Right lobe of liver (tissue), 6 donors: ENCODE measurements at regions not wholly inside any gene's neighbourhood (a gene's known extent, or its start where the extent isn't known, plus 50 kb on each side); places are given as distances from the start of the nearest gene placed in this dataset.

Source experiments
- ATAC-seq, 4 donors: fragments of 200-7000 bp; cut with Tn5 transposase; one replicate each; pipeline ENCODE4 v1.9.1; 2020; ENCODE audit warnings: mild to moderate bottlenecking in 4 of 4, moderate library complexity in 4 of 4
- DNase-seq, 3 donors: peaks; one replicate each; pipeline ENCODE4 v3.0.0-alpha.2; 2020
- H3K27ac ChIP-seq, 3 donors: fragments of 200-600 bp; one replicate each; pipeline ENCODE4 v1.8.0; 2022
- H3K27me3 ChIP-seq, 2 donors: fragments of 200-600 bp; one replicate each; pipeline ENCODE4 v1.8.0; 2022
- H3K36me3 ChIP-seq, 4 donors: fragments of 200-600 bp; sonication (generic) in 1 of 4; one replicate each; pipeline versions ENCODE4 v1.5.1 to v1.8.0; 2017 to 2022; ENCODE audit warnings: control low read depth in 1 of 4
- H3K4me1 ChIP-seq, 4 donors: fragments of 200-600 bp; sonication (generic) in 1 of 4; one replicate each; pipeline versions ENCODE4 v1.5.1 to v1.8.0; 2017 to 2022; ENCODE audit warnings: control low read depth in 1 of 4
- H3K4me3 ChIP-seq, 3 donors: fragments of 200-600 bp; one replicate each; pipeline ENCODE4 v1.8.0; 2022
- H3K9me3 ChIP-seq, 4 donors: fragments of 200-600 bp; sonication (generic) in 1 of 4; one replicate each; pipeline versions ENCODE4 v1.5.1 to v1.8.0; 2017 to 2022; ENCODE audit warnings: control low read depth in 1 of 4
- POLR2A ChIP-seq: fragments of 450-650 bp; IDR thresholded peaks from one replicate; pipeline ENCODE4 v1.6.1; 2017; ENCODE audit warnings: antibody characterized with exemption, mild to moderate bottlenecking
- WGBS: methylation state at CpG from one replicate; pipeline ENCODE4 v1.1.6; 2018; ENCODE audit warnings: low coverage, low lambda C conversion rate; ENCODE audit not compliant: insufficient coverage; ENCODE audit errors: missing lambda C conversion rate; 5-methylcytosine and 5-hydroxymethylcytosine counted together
- intact Hi-C, 2 donors: fragments of 100-400 bp; cut with DNase I; formaldehyde crosslinking; loops; one replicate each; pipeline versions ENCODE4 v1.11.2 to v1.14.1; 2022
- TF ChIP-seq, protein P1 (sequence below), 4 donors: fragments of 200-600 bp in 3 of 4; fragments of 450-650 bp in 1 of 4; IDR thresholded peaks; one replicate each; pipeline versions ENCODE4 v1.5.1 to v1.8.0; 2016 to 2022; ENCODE audit warnings: antibody characterized with exemption in 4 of 4, mild to moderate bottlenecking in 2 of 4
- donor health status: DM: no; HTN: yes; CAD: no.
- donor health status: DM: no; HTN: no; CAD: no.
- donor health status: DM: no; HTN: no; CAD: no.
- donor health status: DM: no; HTN: yes; CAD: no.
- donor health status: DM: no; HTN: yes; CAD: no.

DNA sequence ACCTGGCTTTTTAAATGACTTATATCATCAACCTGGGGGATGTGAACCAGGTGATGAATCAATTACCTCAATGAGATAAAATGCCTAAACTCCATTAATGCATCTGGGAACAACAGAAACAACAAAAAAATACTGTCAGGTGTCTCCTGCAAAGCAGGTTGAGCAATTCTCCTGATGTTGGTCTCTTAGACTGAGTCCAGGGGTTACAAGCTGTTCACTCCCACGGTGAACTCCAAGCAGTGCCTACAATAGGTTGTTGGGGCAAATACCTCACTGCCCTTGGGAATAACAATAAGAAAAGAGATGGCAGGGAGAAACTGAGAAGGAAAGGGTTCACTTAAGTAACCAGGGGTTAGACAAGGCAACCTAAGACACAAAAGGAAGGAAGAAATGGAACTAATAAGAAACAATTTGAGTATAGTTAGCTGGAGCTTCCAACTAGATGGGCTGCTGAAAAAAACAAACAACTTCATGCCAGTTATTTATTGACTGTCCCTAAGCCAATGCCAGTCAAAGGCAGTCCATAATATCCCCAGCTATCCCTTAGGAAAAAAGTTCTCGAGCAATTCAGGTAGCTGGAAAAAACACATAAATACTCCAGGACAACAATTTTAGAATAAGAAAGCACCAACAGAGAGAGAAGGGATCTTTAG lies 97.6 kb upstream of the MAGI3 start:
- H3K36me3 ChIP-seq: no peaks in the 10 kb centered on the region
- peak overlapping the region in 1 of 3 donors; percentile 30 for H3K27ac ChIP-seq
- no peaks in the 10 kb centered on the region for H3K9me3 ChIP-seq
- H3K4me3 ChIP-seq: peak overlapping the region in 1 of 3 donors; percentile 17
- WGBS: 15% methylated on average over 2 of the region's 2 CpGs
- peak; percentile 91 to 96 (median 92) for ATAC-seq
- intact Hi-C loops: no loop called here
- DNase-seq: peak in 1 of 3 donors; percentile 62
- peaks cover 0 to 10% (median 0%) of the 10 kb centered on the region in 4 donors for H3K4me1 ChIP-seq
- TF ChIP-seq, protein P1, sequence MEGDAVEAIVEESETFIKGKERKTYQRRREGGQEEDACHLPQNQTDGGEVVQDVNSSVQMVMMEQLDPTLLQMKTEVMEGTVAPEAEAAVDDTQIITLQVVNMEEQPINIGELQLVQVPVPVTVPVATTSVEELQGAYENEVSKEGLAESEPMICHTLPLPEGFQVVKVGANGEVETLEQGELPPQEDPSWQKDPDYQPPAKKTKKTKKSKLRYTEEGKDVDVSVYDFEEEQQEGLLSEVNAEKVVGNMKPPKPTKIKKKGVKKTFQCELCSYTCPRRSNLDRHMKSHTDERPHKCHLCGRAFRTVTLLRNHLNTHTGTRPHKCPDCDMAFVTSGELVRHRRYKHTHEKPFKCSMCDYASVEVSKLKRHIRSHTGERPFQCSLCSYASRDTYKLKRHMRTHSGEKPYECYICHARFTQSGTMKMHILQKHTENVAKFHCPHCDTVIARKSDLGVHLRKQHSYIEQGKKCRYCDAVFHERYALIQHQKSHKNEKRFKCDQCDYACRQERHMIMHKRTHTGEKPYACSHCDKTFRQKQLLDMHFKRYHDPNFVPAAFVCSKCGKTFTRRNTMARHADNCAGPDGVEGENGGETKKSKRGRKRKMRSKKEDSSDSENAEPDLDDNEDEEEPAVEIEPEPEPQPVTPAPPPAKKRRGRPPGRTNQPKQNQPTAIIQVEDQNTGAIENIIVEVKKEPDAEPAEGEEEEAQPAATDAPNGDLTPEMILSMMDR (IDR thresholded peaks at IDR 0.05): no peak
- no peaks in the 10 kb centered on the region for H3K27me3 ChIP-seq

DNA sequence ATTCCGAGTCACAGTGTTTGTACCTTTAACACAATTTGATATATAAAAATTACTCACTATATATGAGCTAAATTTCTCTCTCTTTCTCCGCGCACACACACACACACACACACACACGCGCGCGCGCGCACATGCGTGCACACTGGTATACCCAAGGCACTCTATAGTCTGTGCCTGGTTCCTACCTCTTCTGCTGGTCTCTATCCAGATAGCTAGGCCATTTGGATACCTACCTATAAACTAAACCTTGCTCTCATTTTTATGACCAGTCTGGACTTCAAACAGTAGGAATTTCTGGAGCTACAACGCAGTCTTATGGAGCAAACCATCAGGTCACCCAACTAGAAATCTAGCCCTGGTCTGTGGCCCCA lies 97.1 kb upstream of the MAGI3 start:
- intact Hi-C loops: no loop called here
- Histone ChIP-seq H3K4me1 (peaks cover 0 to 10% (median 0%) of the 10 kb centered on the region in 4 donors), H3K9me3 (no peaks in the 10 kb centered on the region), H3K27ac (peak overlapping the region in 1 of 3 donors; percentile 30), H3K36me3 (no peaks in the 10 kb centered on the region), H3K27me3 (no peaks in the 10 kb centered on the region), H3K4me3 (no peak overlapping the region)
- 90% methylated on average over 11 of the region's 11 CpGs for WGBS
- DNase-seq (no peak), ATAC-seq (no peak)
- TF ChIP-seq, protein P1 (IDR thresholded peaks at IDR 0.05): no peak
- TF ChIP-seq POLR2A: no peak

DNA sequence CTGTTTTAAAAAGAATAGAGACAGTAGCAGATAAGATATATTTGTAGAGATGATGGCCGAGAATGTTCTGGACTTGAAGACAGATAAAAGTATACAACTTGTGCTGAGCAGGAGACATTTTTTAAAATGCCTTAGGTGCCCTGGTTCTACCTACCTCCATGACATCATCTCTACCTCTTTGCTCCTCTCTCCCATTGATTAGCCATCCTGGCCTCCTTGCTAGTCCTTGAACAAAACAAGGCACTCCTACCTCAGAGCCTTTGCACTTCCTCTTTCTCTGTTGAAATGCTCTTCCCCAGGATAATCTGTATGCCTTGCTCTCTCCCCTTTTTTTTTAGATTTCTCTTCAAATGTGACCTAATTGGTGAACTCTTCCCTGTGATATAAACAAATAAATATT lies 92.6 kb upstream of the MAGI3 start:
- Histone ChIP-seq H3K36me3 (no peaks in the 10 kb centered on the region), H3K27me3 (no peaks in the 10 kb centered on the region), H3K4me1 (peaks cover 0 to 4% (median 0%) of the 10 kb centered on the region in 4 donors), H3K4me3 (no peak overlapping the region), H3K9me3 (no peaks in the 10 kb centered on the region), H3K27ac (no peak overlapping the region)
- TF ChIP-seq, protein P1 (IDR thresholded peaks at IDR 0.05): no peak
- TF ChIP-seq POLR2A: no peak
- intact Hi-C loops: no loop called here
- 23% methylated on average over 1 of the region's 1 CpG for WGBS
- ATAC-seq: no peak
- no peak for DNase-seq

DNA sequence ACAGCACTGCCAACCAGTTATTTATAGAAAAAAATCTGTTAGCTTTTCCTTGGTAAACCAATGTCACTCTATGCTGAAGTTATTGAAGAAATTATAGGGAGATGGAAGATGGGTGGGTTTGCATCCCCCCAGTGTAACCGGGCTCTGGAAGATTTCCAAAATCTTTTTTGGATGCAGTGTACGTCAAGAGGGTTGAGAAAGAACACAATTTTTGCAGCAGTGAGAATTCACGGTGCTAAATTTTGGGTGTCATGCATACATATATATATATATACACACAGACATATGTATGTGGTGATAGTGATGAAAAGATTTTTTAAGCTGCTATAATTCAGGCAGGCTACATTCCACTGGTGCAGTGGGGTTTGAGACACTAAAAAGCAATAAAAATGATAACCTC lies 91.4 kb upstream of the MAGI3 start:
- intact Hi-C loops: no loop called here
- 85% methylated on average over 3 of the region's 3 CpGs for WGBS
- H3K27ac ChIP-seq: no peak overlapping the region
- no peaks in the 10 kb centered on the region for H3K9me3 ChIP-seq
- TF ChIP-seq, protein P1 (IDR thresholded peaks at IDR 0.05): no peak
- no peak for TF ChIP-seq POLR2A
- no peaks in the 10 kb centered on the region for H3K36me3 ChIP-seq
- H3K4me3 ChIP-seq: no peak overlapping the region
- H3K4me1 ChIP-seq: no peaks in the 10 kb centered on the region
- H3K27me3 ChIP-seq: no peaks in the 10 kb centered on the region
- ATAC-seq: no peak
- DNase-seq: no peak
